HG03378 (cell line): ENCODE measurements at regions not wholly inside any gene's neighbourhood (a gene's known extent, or its start where the extent isn't known, plus 50 kb on each side); places are given as distances from the start of the nearest gene placed in this dataset.
"Not testable (repeated sequence)": the region's sequence is repeated elsewhere in the genome, so short reads cannot be mapped to it uniquely, and the experiment has no call there.

Experiments used
- ATAC-seq: cut with Tn5 transposase; IDR thresholded peaks from one replicate; pipeline ENCODE4 v1.9.1; 2021; ENCODE audit warnings: mild to moderate bottlenecking, moderate library complexity; ENCODE audit not compliant: unreplicated experiment

DNA sequence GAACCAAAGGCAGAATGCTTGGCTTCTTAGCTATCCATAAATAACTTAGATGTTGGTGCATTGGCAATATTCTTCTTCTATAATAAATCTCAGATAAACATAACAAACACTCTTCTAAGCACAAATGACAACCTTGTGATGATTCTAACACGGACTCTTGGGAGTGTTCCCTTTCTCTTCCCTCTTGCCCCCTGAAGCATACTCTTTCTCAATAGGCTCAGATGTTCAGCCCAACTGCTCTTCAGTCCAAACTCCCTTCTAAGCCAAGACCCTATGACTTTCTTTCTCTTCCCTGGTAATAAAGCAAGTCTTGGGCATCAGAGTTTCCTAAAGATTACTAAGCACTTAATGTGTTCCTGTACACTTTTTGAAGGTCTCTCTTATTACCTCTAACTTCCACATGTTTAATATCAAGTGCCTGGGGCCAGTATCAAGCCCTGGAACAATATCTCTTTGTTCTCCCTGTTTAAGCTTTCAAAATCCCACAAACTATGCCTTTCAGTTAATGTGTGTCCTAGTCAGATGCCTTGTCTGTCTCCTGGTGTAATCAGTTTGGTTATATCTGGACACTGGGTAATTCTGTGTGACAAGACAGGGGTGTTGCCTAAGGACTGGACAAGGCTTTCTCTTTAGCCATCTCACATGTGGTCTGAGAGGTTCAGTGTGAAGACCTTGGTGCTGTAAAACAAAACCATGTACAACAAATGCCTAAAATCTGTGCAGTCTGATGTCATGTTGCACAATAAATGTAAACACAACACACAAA lies 92.9 kb upstream of the IVNS1ABP start:
- ATAC-seq = no peak

DNA sequence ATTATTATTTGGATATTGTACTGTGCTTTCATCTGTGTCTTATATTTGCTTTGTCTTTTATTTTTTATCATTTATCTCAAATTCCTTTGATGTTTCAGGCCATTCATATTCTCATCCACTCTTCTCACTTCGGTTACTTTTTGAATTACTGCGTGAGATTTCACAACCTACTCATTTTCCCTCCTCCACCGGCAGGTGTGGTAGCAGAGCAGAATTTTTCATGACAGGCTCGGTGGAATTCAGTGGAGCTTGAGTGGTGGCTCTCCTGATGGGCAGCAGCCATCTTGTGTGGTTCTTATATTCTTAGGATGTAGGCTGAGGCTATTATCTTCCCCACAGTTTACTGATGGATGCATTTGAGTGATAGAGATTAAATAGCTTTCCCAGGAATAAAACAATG lies 92.3 kb upstream of the IVNS1ABP start:
- ATAC-seq = no peak

DNA sequence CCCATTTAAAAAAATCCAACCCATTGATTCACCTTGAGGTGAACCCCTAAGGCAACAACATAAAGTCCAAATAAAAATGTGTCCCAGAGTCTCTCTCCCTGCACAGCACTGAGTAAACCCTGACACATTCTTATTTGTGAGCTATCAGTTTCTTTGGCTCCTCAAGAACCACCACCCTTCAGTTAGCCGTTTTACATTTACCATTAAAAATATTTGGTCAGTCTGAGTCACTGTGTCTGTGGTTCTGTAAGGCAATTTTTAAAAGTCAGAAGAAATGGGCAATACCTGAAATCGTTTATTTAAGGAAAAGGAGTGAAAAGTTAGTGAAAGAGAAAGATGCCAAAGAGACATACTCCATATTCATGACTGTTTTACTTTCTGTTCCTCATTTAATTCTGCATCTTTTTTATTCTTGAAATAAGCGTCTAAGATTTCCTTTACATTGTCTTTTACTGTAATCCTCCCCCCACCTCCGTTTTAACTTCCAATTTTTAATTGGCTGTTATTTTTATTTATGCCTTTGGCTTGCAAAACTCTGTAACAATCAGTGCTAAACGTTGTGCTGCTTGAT lies 91.7 kb upstream of the IVNS1ABP start:
- no peak for ATAC-seq

DNA sequence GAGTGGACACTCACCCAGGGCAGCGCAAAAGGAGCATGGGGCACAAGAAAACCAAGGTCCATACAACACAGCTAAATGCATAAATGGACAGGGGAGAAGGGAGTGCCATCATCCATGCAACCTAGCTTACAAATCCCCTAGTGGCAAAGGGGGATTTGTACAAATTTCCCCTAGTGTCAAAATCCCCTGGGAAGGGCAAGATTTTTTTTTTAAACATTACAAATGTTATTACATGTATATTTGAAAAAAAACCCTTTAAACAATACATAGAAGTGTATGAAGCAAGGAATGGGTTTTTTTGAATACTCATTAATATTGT lies 89.6 kb upstream of the IVNS1ABP start:
- no peak for ATAC-seq

DNA sequence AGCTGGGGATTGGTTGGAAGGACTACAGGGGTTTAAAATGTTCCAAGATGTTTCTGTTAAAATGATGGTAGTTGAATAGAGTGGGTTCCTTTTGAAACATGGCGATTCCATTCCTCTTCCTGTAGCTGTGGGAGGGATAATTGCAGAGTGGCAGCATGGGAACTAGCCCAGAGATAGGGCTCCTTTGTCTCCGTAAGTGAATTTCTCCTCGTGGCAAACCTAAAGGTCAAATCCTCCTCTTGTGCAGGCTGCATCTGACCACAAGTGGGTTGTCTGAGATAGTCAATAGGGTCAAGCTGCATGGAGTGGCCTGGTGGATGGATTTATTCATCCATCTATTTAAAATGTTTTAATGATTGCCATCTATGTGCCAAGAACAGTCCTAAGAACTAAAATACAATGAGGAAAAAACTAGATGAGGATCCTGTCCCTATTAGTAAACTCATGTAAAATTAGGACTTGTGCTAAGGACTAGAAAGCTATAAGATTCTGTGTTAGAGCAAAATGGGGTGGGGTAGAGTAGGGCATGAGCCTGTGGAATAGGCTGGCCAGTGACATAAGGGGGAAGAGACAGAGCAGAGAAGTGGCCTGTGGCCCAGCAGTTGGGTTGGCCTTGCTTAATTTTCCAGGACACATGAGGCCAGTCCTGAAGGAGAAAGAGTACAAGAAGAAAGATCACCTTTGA lies 89.1 kb upstream of the IVNS1ABP start:
- ATAC-seq = no peak

DNA sequence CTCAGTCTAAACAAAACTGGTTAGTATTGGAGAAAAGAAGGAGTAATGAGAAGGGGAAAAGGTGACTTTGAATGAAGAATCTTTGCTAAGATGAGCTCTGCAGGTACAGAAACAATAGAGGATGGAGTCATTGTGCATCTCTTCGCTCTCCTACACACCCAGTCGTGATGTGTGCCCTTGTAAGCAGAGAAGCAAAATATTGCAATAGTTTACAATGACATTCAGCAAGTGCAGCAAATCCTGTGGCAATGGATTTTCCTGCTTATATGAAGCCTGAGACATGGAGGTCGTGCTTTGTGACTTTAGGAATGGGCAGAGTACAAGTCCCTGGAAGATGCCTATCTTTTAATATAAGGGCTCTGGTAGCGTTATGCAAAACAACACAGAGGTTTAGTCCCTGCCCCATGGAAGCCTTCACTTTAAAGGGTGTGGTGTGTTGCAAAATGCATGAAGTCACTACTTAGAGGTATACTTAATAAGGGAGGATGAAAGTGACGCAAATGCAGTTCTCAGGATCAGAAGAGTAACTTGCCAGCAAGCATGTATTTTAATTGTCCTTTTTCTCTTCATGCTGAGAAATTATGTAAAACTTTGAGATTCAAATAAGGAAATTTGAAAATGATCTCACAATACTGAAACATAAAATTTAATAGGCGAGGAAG lies 88.0 kb upstream of the IVNS1ABP start:
- no peak for ATAC-seq

DNA sequence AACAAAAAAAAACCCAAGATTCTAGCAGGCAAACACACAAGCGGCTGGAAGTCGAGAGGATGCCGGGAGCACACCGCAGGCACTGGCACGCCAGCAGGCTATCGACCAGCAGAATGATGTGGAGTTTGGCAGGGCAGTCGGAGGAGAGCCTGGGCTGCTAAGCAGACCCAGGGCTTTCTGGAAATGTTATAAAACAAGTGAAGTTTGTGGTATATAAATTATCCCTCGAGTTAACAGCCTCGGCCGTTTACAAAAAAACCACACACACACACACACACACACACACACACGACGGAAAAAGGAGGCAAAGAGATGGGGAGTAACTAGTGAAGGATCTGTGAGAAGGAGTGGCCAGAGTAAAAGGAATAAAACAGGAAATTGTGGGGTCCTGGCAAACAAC lies 87.2 kb upstream of the IVNS1ABP start:
- ATAC-seq = no peak

DNA sequence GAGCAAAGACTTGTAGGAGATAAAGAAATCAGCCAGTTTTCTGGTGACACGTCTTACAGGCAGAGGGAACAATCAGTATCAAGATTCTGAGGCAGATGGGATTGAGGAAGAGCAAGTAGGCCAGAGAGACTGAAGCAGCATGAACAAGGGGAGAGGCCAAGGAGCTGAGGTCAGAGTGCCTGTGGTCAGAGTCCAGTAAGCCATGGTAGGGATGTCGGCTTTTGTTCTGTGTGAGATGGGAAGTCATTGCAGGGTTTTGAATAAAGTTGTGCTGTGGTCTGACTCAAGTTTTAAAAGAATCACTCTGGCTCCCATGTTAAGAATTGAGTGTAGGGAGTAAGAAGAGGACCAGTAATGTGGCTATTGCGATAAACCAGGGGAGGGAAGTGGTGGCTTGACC lies 85.9 kb upstream of the IVNS1ABP start:
- ATAC-seq = no peak

DNA sequence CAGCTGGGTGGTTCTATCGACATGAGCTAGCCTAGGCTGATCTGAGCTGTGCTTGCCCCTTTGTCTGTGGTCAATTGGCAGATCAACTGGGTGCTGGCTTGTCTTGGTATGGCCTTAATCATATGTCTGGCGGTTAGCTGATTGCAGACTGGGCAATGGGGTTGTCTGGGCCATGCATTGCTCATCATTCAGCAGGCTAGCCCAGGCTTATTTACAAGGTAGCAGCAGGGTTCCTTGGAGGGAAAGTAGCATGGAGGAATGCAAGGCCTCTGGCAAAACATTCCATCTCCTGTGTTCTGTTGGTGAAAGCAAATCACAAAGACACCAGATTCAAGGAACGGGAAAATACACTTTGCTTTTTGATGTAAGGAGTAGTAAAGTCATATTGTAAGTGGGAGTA lies 84.0 kb upstream of the IVNS1ABP start:
- no peak for ATAC-seq

DNA sequence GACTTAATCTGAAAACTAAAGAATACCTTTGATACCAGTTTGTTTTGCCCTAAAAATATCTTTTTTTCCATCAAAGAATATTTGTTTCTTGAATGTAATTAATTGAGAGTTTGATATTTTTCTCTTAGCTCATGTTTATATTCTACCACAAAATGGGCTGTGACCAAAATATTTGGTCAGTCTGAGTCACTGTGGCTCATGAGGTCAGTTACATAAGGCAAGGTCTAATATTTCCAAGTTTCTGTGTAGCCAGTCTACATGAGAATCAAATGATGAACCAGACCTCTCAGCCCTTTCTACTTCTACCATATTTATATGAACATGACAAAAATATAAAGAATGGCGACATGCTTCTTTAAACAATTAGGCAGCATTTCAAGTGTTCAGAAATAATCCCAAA lies 83.0 kb upstream of the IVNS1ABP start:
- no peak for ATAC-seq

DNA sequence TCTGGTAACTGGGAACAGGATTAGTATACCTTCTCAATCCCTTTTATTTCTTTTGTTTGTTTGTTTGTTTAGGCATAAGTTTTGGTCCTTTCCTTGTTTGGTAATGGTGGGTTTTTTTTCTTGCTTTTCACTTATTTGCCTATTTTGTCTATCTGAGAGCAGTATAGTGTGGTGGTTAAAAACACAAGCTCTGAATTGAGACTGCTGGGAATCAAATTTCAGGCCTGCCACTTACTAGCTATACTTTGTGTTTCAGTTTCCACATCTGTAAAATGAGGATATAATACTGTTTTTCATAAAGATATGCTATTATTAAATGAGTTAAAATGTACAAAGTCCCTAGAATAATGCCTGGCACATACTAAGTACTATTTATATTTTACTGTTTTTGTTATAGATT lies 81.6 kb upstream of the IVNS1ABP start:
- no peak for ATAC-seq

DNA sequence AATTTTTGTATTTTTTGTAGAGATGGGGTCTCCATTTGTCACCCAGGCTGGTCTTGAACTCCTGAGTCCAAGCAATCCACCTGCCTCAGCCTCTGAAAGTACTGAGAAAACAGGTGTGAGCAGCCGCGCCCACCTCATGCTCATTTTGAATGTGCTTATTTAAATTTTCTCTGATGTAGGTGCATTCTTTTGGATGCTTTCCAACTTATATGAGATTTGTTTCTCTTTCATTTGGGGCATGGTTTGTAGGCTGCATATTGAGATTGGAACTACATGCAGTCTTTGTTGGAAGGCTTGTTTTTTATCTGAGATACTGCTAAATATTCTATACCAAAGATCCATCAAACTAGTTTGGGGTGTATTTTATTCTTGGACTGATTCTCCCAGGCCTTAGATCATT lies 81.0 kb upstream of the IVNS1ABP start:
- ATAC-seq = peak; percentile 40

DNA sequence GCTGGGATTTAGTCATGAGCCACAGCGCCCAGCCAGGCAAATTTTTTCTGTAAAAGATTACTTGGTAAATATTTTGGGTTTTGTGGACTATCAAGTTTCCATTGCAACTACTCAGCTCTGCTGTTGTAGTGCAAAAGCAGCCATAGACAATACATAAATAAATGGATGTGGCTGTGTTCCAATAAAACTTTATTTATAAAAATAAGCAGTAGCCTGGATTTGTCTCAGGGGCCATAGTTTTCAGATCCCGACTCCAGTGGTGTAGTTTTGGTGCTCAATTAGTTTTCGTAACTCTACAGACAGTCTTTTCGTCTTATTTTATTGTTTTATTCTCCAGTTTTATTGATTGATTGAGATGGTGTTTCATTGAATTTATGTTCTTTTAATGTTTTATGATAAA lies 80.1 kb upstream of the IVNS1ABP start:
- no peak for ATAC-seq

DNA sequence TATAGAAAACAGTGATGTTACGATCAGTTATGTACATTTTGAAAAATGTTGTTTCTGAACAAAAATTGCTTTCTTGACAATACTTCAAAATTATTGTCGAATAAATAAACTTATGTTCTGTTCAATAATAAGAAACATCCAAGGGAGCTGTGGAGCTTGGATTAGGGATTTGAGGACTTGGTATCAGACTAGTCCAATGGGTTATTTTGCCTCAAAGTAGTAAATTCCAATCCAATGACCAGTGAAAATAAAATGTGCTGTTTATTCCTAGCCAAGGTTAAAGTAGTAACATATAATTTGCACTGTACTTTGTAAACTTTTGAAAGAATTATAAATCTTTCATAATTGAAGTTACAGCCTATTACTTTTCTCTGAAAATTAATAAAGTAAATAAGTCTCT lies 79.1 kb upstream of the IVNS1ABP start:
- ATAC-seq = no peak

DNA sequence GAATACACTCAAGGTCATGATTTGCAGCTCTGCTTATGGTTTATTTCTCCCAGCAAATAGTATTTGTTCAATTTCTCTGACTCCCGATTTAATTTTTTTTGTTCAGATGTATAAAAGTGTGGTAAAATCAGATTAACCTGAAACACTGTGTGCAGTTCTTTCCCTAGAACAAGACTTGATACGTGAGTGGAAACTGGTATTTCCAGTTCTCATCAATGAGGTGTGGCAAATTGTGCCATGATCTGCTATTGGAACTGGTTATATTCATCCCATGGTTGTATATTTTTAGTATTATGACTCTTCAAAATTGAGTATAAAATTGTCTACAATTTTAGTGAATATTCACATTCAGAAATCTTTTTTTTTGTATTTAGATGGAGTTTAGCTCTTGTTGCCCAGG lies 76.8 kb upstream of the IVNS1ABP start:
- no peak for ATAC-seq

DNA sequence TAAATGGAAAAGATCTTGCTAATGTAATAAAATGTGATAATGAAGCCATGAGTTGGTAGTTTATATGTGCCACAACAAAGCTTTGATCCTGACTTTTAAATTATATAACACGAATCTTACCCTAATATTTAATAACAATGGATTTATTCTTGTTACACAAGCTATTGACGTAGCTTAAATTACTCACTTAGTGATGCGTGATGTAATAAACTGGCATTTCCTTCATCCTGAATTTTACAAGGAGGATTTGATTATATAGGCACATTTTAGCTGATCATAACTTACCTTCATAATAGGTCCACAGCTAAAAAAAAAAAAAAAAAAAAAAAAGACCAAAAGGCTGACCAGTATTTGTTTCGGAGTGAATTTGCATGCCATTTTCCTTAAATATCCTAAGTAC lies 76.2 kb upstream of the IVNS1ABP start:
- no peak for ATAC-seq

DNA sequence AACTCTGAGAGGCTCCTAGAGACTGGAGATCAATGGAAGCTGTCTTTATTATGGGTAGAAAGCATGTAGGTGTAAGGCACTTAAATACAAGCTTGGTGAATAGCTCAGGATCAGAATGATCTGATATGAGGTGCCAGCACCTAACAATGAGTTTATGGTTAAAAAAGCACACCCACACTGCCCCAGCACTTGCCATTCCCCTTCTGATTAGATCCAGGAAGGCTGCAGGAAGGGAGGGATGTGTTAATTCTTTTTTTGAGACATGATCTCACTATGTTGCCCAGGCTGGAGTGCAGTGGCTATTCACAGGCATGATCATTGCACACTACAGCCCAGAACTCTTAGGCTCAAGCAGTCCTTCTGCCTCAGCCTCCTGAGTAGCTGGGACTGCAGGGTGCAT lies 71.8 kb upstream of the IVNS1ABP start:
- ATAC-seq = no peak

DNA sequence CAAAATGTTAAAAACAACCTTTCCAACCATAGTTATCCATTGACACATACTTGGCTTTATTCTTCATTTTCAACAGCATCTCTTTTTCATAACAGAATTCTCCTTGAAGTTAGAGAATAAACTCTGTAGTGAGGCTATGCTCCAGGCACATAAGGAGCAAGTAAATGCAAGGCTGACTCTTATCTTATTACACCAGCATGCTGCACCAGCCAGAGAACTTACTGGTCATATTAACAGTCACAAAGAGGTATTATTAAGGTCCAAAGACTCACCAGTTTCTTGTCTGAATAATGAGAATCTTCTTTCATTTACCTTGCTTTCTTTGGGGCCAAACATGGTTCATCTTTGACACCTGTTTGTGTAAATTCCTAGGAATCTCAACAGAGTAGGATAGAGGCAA lies 71.3 kb upstream of the IVNS1ABP start:
- no peak for ATAC-seq

DNA sequence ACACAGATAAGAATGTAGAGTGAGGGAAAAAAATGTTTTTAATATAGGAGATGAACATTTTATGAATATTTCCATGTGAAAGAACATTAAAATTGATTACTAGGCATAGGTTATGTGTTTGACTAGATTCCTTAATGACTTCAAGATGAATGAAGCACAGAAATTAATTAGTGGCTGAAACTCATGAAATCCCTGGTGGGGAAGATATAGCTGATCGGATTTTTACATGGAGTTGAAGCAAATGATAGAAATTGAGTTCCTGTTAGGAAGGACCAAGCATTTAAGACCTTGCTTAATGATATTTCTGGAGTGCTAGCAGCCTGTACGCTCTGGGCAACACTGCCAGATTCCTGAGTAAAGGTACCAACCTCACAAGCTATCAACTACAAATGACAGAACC lies 68.9 kb upstream of the IVNS1ABP start:
- ATAC-seq = no peak

DNA sequence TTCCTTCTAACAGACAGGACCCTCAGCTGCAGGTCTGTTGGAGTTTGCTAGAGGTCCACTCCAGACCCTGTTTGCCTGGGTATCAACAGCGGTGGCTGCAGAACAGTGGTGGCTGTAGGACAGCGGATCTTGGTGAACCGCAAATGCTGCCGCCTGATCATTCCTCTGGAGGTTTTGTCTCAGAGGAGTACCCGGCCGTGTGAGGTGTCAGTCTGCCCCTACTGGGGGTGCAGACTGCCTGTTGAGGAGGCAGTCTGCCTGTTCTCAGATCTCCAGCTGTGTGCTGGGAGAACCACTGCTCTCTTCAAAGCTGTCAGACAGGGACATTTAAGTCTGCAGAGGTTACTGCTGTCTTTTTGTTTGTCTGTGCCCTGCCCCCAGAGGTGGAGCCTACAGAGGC lies 66.8 kb upstream of the IVNS1ABP start:
- not testable (repeated sequence) for ATAC-seq

DNA sequence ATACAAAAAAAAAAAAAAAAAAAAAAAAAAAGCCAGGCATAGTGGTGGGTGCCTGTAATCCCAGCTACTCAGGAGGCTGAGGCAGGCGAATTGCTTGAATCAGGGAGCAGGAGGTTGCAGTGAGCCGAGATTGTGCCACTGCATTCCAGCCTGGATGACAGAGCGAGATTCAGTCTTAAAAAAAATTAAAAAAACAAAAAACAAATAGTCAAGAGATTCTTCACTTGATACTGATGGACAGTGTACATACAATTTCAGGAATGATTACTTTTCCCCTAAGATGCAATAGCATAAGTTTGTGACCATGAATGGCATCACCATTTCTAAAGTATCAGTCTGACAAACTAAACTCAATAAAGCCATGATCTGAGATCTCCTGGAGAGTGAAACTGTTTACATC lies 60.8 kb upstream of the IVNS1ABP start:
- ATAC-seq = no peak
